ENCODE measurements at regions not wholly inside any gene's neighbourhood (a gene's known extent, or its start where the extent isn't known, plus 50 kb on each side); places are given as distances from the start of the nearest gene placed in this dataset.

DNA sequence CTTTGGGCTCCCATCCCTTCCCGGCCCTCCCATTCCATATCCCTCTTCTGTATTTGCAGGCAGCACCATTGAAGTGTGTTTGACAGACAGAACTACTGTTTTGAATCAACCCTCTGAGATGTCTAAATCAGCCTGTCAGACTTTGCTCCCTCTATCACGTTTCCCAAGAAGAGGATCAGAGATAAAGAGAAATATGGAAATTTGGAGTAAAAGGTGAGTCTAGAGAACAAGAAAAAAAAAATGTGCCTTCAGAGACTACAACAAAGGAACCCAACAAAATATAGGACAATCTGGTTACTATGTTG, 133.4 kb upstream of the NCK2 start:
- POLR2A ChIA-PET = no interaction called here
- Mint-ChIP-seq H3K4me3 (no peak overlapping the region), H3K27ac (no peak overlapping the region), H3K9me3 (no peaks in the 10 kb centered on the region), H3K4me1 (peaks cover 45% of the 10 kb centered on the region), H3K27me3 (ENCODE audit: low read depth) (no peaks in the 10 kb centered on the region), H3K36me3 (no peaks in the 10 kb centered on the region)
- DNase-seq (ENCODE audit: low spot score) (no peak), ATAC-seq (no peak)
- CTCF ChIA-PET = no interaction called here
- no peak for TF ChIP-seq TEAD4 (CRISPR knock-in tag; IDR thresholded peaks at IDR 0.05)
- TF ChIP-seq, protein P1, sequence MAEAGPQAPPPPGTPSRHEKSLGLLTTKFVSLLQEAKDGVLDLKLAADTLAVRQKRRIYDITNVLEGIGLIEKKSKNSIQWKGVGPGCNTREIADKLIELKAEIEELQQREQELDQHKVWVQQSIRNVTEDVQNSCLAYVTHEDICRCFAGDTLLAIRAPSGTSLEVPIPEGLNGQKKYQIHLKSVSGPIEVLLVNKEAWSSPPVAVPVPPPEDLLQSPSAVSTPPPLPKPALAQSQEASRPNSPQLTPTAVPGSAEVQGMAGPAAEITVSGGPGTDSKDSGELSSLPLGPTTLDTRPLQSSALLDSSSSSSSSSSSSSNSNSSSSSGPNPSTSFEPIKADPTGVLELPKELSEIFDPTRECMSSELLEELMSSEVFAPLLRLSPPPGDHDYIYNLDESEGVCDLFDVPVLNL (CRISPR knock-in tag; IDR thresholded peaks at IDR 0.05; ENCODE audit: borderline replicate concordance, low read depth) = no peak
- TF ChIP-seq MYBL2 (CRISPR knock-in tag; IDR thresholded peaks at IDR 0.05) = no peak
- no peak for TF ChIP-seq IRF2 (CRISPR knock-in tag; IDR thresholded peaks at IDR 0.05; ENCODE audit: borderline replicate concordance, low read depth)
- TF ChIP-seq FOXP1 (CRISPR knock-in tag; IDR thresholded peaks at IDR 0.05; ENCODE audit: borderline replicate concordance) = no peak
- TF ChIP-seq JAZF1 (CRISPR knock-in tag; IDR thresholded peaks at IDR 0.05) = no peak
- TF ChIP-seq, protein P2, sequence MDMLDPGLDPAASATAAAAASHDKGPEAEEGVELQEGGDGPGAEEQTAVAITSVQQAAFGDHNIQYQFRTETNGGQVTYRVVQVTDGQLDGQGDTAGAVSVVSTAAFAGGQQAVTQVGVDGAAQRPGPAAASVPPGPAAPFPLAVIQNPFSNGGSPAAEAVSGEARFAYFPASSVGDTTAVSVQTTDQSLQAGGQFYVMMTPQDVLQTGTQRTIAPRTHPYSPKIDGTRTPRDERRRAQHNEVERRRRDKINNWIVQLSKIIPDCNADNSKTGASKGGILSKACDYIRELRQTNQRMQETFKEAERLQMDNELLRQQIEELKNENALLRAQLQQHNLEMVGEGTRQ (CRISPR knock-in tag; IDR thresholded peaks at IDR 0.05) = no peak
- TF ChIP-seq SP1 (CRISPR knock-in tag; conservative IDR thresholded peaks at IDR 0.05) = no peak
- no peak for TF ChIP-seq GRHL2 (CRISPR knock-in tag; IDR thresholded peaks at IDR 0.05; ENCODE audit: insufficient replicate concordance, severe bottlenecking)
- TF ChIP-seq ZNF396 (CRISPR knock-in tag; IDR thresholded peaks at IDR 0.05; ENCODE audit: borderline replicate concordance) = no peak
- TF ChIP-seq ZNF219 (CRISPR knock-in tag; IDR thresholded peaks at IDR 0.05; ENCODE audit: borderline replicate concordance) = no peak
- TF ChIP-seq ELF4 (CRISPR knock-in tag; IDR thresholded peaks at IDR 0.05; ENCODE audit: low read depth) = no peak
- TF ChIP-seq, protein P3, sequence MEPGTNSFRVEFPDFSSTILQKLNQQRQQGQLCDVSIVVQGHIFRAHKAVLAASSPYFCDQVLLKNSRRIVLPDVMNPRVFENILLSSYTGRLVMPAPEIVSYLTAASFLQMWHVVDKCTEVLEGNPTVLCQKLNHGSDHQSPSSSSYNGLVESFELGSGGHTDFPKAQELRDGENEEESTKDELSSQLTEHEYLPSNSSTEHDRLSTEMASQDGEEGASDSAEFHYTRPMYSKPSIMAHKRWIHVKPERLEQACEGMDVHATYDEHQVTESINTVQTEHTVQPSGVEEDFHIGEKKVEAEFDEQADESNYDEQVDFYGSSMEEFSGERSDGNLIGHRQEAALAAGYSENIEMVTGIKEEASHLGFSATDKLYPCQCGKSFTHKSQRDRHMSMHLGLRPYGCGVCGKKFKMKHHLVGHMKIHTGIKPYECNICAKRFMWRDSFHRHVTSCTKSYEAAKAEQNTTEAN (CRISPR knock-in tag; IDR thresholded peaks at IDR 0.05) = no peak
- no peak for TF ChIP-seq ZNF263 (CRISPR knock-in tag; IDR thresholded peaks at IDR 0.05; ENCODE audit: low read depth)
- no peak for TF ChIP-seq TEAD1 (CRISPR knock-in tag; IDR thresholded peaks at IDR 0.05)
- TF ChIP-seq, protein P4, sequence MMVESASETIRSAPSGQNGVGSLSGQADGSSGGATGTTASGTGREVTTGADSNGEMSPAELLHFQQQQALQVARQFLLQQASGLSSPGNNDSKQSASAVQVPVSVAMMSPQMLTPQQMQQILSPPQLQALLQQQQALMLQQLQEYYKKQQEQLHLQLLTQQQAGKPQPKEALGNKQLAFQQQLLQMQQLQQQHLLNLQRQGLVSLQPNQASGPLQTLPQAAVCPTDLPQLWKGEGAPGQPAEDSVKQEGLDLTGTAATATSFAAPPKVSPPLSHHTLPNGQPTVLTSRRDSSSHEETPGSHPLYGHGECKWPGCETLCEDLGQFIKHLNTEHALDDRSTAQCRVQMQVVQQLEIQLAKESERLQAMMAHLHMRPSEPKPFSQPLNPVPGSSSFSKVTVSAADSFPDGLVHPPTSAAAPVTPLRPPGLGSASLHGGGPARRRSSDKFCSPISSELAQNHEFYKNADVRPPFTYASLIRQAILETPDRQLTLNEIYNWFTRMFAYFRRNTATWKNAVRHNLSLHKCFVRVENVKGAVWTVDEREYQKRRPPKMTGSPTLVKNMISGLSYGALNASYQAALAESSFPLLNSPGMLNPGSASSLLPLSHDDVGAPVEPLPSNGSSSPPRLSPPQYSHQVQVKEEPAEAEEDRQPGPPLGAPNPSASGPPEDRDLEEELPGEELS (CRISPR knock-in tag; IDR thresholded peaks at IDR 0.05) = no peak
- TF ChIP-seq GABPB1 (CRISPR knock-in tag; IDR thresholded peaks at IDR 0.05) = no peak
- no peak for TF ChIP-seq NR2C2 (CRISPR knock-in tag; IDR thresholded peaks at IDR 0.05)
- TF ChIP-seq, protein P5, sequence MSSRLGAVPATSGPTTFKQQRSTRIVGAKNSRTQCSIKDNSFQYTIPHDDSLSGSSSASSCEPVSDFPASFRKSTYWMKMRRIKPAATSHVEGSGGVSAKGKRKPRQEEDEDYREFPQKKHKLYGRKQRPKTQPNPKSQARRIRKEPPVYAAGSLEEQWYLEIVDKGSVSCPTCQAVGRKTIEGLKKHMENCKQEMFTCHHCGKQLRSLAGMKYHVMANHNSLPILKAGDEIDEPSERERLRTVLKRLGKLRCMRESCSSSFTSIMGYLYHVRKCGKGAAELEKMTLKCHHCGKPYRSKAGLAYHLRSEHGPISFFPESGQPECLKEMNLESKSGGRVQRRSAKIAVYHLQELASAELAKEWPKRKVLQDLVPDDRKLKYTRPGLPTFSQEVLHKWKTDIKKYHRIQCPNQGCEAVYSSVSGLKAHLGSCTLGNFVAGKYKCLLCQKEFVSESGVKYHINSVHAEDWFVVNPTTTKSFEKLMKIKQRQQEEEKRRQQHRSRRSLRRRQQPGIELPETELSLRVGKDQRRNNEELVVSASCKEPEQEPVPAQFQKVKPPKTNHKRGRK (CRISPR knock-in tag; IDR thresholded peaks at IDR 0.05; ENCODE audit: borderline replicate concordance) = no peak

All from WTC11 (cell line).